ENCODE measurements at regions not wholly inside any gene's neighbourhood (a gene's known extent, or its start where the extent isn't known, plus 50 kb on each side); places are given as distances from the start of the nearest gene placed in this dataset.

DNA sequence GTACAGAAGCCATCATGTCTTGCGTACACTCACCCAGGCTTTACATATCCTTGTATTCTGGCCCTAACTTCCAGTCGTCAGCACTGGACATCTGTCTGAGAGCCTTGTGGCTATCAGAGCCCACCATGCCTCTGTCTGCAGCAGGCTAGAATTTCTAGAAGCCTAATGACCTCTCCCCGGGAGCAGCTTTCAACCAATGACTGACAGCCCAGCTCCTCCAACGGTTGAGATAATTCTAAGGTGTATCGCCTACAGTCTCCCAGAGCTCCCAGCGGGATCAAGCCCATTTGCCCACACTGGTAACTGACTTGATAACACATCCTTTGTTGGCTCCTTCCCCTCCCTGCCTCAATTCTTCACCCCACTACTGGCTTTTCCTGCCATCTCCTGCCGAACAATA is 562.8 kb downstream of the BCOR start:
- TF ChIP-seq, protein P1, sequence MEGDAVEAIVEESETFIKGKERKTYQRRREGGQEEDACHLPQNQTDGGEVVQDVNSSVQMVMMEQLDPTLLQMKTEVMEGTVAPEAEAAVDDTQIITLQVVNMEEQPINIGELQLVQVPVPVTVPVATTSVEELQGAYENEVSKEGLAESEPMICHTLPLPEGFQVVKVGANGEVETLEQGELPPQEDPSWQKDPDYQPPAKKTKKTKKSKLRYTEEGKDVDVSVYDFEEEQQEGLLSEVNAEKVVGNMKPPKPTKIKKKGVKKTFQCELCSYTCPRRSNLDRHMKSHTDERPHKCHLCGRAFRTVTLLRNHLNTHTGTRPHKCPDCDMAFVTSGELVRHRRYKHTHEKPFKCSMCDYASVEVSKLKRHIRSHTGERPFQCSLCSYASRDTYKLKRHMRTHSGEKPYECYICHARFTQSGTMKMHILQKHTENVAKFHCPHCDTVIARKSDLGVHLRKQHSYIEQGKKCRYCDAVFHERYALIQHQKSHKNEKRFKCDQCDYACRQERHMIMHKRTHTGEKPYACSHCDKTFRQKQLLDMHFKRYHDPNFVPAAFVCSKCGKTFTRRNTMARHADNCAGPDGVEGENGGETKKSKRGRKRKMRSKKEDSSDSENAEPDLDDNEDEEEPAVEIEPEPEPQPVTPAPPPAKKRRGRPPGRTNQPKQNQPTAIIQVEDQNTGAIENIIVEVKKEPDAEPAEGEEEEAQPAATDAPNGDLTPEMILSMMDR (IDR thresholded peaks at IDR 0.05; ENCODE audit: unreplicated experiment in 3 of 3) = no peak
- peaks cover 2% of the 10 kb centered on the region for H3K9me3 Mint-ChIP-seq
- H3K4me3 Mint-ChIP-seq = no peak overlapping the region
- H3K36me3 Mint-ChIP-seq (ENCODE audit: low read depth) = no peaks in the 10 kb centered on the region
- H3K4me1 Mint-ChIP-seq = peaks cover 50% of the 10 kb centered on the region
- peak overlapping the region in 2 of 3 experiments; percentile 61 to 94 for H3K27ac Mint-ChIP-seq
- H3K27me3 Mint-ChIP-seq (ENCODE audit: low read depth) = no peaks in the 10 kb centered on the region

DNA sequence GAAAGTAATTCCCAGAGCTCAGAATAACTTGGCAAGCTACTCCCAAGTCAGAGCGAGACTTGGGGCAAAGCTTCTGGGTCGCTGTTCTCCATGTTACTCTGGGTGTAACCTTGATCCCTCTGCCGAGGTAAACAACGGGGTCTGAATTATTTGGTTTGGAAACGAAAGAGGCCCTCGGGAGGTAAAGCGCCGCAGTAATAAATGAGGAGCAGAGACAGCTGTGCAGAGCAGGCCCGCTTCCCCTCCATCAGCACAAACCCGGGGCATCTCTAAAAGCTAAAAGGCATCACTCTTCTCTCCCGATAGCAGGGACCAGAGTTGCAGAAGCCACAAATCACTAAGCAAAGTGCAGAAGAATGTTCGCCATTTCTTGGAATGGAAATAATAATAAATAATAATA is 561.5 kb downstream of the BCOR start:
- TF ChIP-seq, protein P1 (IDR thresholded peaks at IDR 0.05; ENCODE audit: unreplicated experiment in 3 of 3) = no peak
- no peak overlapping the region for H3K4me3 Mint-ChIP-seq
- no peaks in the 10 kb centered on the region for H3K36me3 Mint-ChIP-seq (ENCODE audit: low read depth)
- H3K27ac Mint-ChIP-seq = peak overlapping the region; percentile 61 to 94 (median 83)
- no peaks in the 10 kb centered on the region for H3K27me3 Mint-ChIP-seq (ENCODE audit: low read depth)
- H3K4me1 Mint-ChIP-seq = peaks cover 50% of the 10 kb centered on the region
- peaks cover 2% of the 10 kb centered on the region for H3K9me3 Mint-ChIP-seq

DNA sequence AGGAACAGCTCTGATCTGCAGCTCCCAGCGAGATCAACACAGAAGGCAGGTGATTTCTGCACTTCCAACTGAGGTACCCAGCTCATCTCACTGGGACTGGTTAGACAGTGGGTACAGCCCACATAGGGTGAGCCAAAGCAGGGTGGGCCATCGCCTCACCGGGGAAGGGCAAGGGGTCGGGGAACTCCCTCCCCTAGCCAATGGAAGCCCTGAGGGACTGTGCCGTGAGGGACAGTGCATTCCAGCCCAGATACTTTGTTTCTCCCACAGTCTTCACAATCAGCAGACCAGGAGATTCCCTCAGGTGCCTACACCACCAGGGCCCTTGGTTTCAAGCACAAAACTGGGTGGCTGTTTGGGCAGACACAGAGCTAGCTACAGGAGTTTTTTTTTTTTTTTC is 555.9 kb downstream of the BCOR start:
- Mint-ChIP-seq H3K4me1 (peaks cover 8% of the 10 kb centered on the region), H3K4me3 (no peak overlapping the region), H3K27me3 (ENCODE audit: low read depth) (no peaks in the 10 kb centered on the region), H3K36me3 (ENCODE audit: low read depth) (peaks cover 6% of the 10 kb centered on the region), H3K27ac (peak overlapping the region in 1 of 3 experiments; percentile 7), H3K9me3 (peaks cover 30% of the 10 kb centered on the region)
- TF ChIP-seq, protein P1 (IDR thresholded peaks at IDR 0.05; ENCODE audit: unreplicated experiment in 3 of 3) = no peak

DNA sequence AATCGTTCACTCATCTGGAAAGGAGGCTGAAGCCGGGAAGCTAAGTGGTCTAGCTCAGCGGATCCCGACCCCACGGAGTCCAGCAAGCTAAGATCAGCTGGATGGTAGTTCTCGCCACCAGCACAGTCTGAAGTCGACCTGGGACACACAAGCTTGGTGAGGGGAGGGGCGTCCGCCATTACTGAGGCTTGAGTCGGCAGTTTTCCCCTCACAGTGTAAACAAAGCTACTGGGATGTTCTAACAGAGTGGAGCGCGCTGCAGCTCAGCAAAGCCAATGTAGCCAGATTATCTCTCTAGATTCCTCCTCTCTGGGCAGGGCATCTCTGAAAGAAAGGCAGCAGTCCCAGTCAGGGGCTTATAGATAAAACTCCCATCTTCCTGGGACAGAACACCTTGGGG is 555.4 kb downstream of the BCOR start:
- Mint-ChIP-seq H3K36me3 (ENCODE audit: low read depth) (peaks cover 6% of the 10 kb centered on the region), H3K27ac (no peak overlapping the region), H3K9me3 (peaks cover 32% of the 10 kb centered on the region), H3K27me3 (ENCODE audit: low read depth) (no peaks in the 10 kb centered on the region), H3K4me3 (no peak overlapping the region), H3K4me1 (peaks cover 5% of the 10 kb centered on the region)
- TF ChIP-seq, protein P1 (IDR thresholded peaks at IDR 0.05; ENCODE audit: unreplicated experiment in 3 of 3) = no peak

DNA sequence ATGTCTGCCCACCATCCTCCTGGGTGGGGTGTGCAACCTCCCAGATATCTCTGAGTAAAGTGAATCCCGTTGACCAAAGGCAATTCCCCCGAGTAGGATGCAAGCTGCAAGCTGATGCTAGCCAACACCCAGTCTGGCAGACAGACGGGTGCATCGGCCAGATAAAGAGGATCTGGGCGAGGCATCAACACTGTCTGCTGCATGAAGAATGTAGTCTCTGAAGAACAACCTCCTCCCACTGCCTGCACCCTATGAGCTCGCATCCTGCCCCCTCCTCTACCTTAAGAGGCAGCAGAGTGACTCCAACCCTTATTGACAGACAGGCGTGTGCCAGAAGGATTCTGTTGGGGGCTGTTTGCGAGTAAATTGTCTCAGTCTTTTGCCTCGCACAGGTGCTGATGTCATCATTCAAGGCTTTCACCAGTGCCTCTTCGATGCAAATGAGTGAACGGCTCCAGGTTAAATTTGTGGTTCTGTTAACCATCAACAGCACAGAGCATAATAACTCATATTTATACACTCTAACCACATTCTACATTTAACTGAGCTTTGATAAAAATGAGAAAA is 546.9 kb downstream of the BCOR start:
- no peaks in the 10 kb centered on the region for H3K36me3 Mint-ChIP-seq (ENCODE audit: low read depth)
- peaks cover 19% of the 10 kb centered on the region for H3K9me3 Mint-ChIP-seq
- H3K4me1 Mint-ChIP-seq = peaks cover 30% of the 10 kb centered on the region
- H3K27me3 Mint-ChIP-seq (ENCODE audit: low read depth) = peaks cover 4% of the 10 kb centered on the region
- no peak overlapping the region for H3K4me3 Mint-ChIP-seq
- TF ChIP-seq, protein P1 (IDR thresholded peaks at IDR 0.05; ENCODE audit: unreplicated experiment in 3 of 3) = no peak
- no peak overlapping the region for H3K27ac Mint-ChIP-seq

DNA sequence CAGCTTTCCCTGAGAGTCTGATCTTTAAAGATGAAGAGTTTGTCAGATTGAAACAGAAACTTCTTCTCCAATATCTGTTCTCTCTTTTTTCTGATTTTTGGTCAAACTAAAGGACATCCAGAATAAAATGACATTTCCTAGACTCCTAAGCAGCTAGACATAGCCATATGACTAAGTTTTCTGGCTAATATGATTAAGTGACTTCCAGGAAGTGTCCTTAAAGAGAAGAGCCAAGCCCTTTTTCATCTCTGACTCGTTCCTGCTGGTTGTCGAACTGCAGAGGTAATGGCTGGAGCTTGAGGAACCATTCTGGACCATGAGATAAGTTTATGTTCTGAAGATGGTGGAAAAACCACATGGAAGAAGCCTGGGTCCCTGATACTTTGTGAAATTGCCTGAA is 546.0 kb downstream of the BCOR start:
- peak overlapping the region in 1 of 3 experiments; percentile 29 for H3K27ac Mint-ChIP-seq
- H3K4me3 Mint-ChIP-seq = no peak overlapping the region
- TF ChIP-seq, protein P1 (IDR thresholded peaks at IDR 0.05; ENCODE audit: unreplicated experiment in 3 of 3) = no peak
- peaks cover 35% of the 10 kb centered on the region for H3K4me1 Mint-ChIP-seq
- H3K27me3 Mint-ChIP-seq (ENCODE audit: low read depth) = peaks cover 4% of the 10 kb centered on the region
- H3K9me3 Mint-ChIP-seq = peaks cover 15% of the 10 kb centered on the region
- H3K36me3 Mint-ChIP-seq (ENCODE audit: low read depth) = no peaks in the 10 kb centered on the region

All from nephron (organoid).